CD4-positive, alpha-beta T cell (primary cell): ENCODE measurements at regions not wholly inside any gene's neighbourhood (a gene's known extent, or its start where the extent isn't known, plus 50 kb on each side); places are given as distances from the start of the nearest gene placed in this dataset.

Experiments used
- ATAC-seq: fragments of 200-7000 bp; cut with Tn5 transposase; one replicate; pipeline ENCODE4 v1.10.0; 2022; ENCODE audit warnings: mild to moderate bottlenecking; ENCODE audit not compliant: poor library complexity
- CTCF ChIA-PET: fragments of 350-600 bp; sonication (Branson Sonifier 250); formaldehyde crosslinking; loops from one replicate; lab custom pipeline; 2021; ENCODE audit warnings: antibody characterized with exemption, inconsistent platforms; lab: Charles Lee
- POLR2A ChIA-PET: fragments of 350-600 bp; sonication (Branson Sonifier 250); formaldehyde crosslinking; loops from one replicate; lab custom pipeline; 2021; ENCODE audit warnings: antibody characterized with exemption, inconsistent platforms; lab: Charles Lee
- DNase-seq, 14 experiments: peaks; one replicate each; pipeline ENCODE4 v3.0.0-alpha.2; 2013 to 2020; ENCODE audit warnings: mixed read lengths in 2 of 14
- H3K27ac ChIP-seq, 2 donors: one replicate each; pipeline versions ENCODE4 v1.5.1 to v1.7.0; 2013; ENCODE audit warnings: low read length in 2 of 2, low read depth in 1 of 2, mild to moderate bottlenecking in 1 of 2
- H3K27me3 ChIP-seq, 2 experiments: 1 replicate in 1 of 2; 2 replicates in 1 of 2; pipeline versions ENCODE4 v1.6.1 to v1.7.0; 2013; ENCODE audit warnings: low read length in 2 of 2, control low read depth in 1 of 2, mild to moderate bottlenecking in 1 of 2, moderate library complexity in 1 of 2; ENCODE audit not compliant: insufficient read depth in 2 of 2, control insufficient read depth in 1 of 2
- H3K36me3 ChIP-seq: one replicate; pipeline ENCODE4 v1.6.1; 2013; ENCODE audit warnings: low read length, control low read depth; ENCODE audit not compliant: insufficient read depth
- H3K4me1 ChIP-seq: one replicate; pipeline ENCODE4 v1.6.1; 2013; ENCODE audit warnings: low read length, control low read depth; ENCODE audit not compliant: insufficient read depth
- H3K4me3 ChIP-seq: one replicate; pipeline ENCODE4 v1.5.1; 2013; ENCODE audit warnings: mild to moderate bottlenecking, low read length, moderate library complexity
- H3K9me3 ChIP-seq, 2 experiments: 1 replicate in 1 of 2; 2 replicates in 1 of 2; pipeline versions ENCODE4 v1.6.1 to v1.7.0; 2013; ENCODE audit warnings: low read length in 2 of 2, mild to moderate bottlenecking in 2 of 2, control low read depth in 1 of 2, moderate library complexity in 1 of 2; ENCODE audit not compliant: control insufficient read depth in 1 of 2, insufficient read depth in 1 of 2
- H3K27ac Mint-ChIP-seq: one replicate; pipeline ENCODE4 v1.8.0; 2020; ENCODE audit warnings: mixed read lengths
- H3K27me3 Mint-ChIP-seq: one replicate; pipeline ENCODE4 v1.8.0; 2021; ENCODE audit warnings: mixed read lengths
- H3K36me3 Mint-ChIP-seq: one replicate; pipeline ENCODE4 v1.8.0; 2021; ENCODE audit warnings: low read depth, mixed read lengths
- H3K4me1 Mint-ChIP-seq: one replicate; pipeline ENCODE4 v1.8.0; 2021; ENCODE audit warnings: low read depth, mixed read lengths
- H3K4me3 Mint-ChIP-seq: one replicate; pipeline ENCODE4 v1.8.0; 2020; ENCODE audit warnings: mild to moderate bottlenecking, mixed read lengths
- H3K9me3 Mint-ChIP-seq: one replicate; pipeline ENCODE4 v1.8.0; 2020; ENCODE audit warnings: mixed read lengths
- intact Hi-C, 2 experiments: fragments of 100-400 bp; cut with DNase I in 1 of 2; cut with micrococcal nuclease in 1 of 2; formaldehyde crosslinking; loops; one replicate each; pipeline versions ENCODE4 v1.15.1 to v1.9.0; 2023 to 2025; cut with DNase I, micrococcal nuclease
- TF ChIP-seq, protein P1 (sequence below): fragments of 200-600 bp; IDR thresholded peaks from one replicate; pipeline ENCODE4 v1.8.0; 2022; ENCODE audit warnings: antibody characterized with exemption, mild to moderate bottlenecking

GRCh38 chr12:123089140-123089539 is 61.8 kb downstream of the PITPNM2 start:
- no peak overlapping the region for H3K4me3 Mint-ChIP-seq
- TF ChIP-seq, protein P1, sequence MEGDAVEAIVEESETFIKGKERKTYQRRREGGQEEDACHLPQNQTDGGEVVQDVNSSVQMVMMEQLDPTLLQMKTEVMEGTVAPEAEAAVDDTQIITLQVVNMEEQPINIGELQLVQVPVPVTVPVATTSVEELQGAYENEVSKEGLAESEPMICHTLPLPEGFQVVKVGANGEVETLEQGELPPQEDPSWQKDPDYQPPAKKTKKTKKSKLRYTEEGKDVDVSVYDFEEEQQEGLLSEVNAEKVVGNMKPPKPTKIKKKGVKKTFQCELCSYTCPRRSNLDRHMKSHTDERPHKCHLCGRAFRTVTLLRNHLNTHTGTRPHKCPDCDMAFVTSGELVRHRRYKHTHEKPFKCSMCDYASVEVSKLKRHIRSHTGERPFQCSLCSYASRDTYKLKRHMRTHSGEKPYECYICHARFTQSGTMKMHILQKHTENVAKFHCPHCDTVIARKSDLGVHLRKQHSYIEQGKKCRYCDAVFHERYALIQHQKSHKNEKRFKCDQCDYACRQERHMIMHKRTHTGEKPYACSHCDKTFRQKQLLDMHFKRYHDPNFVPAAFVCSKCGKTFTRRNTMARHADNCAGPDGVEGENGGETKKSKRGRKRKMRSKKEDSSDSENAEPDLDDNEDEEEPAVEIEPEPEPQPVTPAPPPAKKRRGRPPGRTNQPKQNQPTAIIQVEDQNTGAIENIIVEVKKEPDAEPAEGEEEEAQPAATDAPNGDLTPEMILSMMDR: no peak
- intact Hi-C loops: no loop called here
- Histone ChIP-seq H3K27me3 (no peaks in the 10 kb centered on the region), H3K27ac (no peak overlapping the region), H3K4me3 (no peak overlapping the region), H3K9me3 (peaks cover 0 to 3% of the 10 kb centered on the region in 2 experiments), H3K36me3 (no peaks in the 10 kb centered on the region), H3K4me1 (peaks cover 4% of the 10 kb centered on the region)
- ATAC-seq: no peak
- DNase-seq: no peak
- no peaks in the 10 kb centered on the region for H3K27me3 Mint-ChIP-seq
- CTCF ChIA-PET: no interaction called here
- peaks cover 24% of the 10 kb centered on the region for H3K4me1 Mint-ChIP-seq
- H3K9me3 Mint-ChIP-seq: no peaks in the 10 kb centered on the region
- no peak overlapping the region for H3K27ac Mint-ChIP-seq
- H3K36me3 Mint-ChIP-seq: no peaks in the 10 kb centered on the region
- POLR2A ChIA-PET: no interaction called here

DNA sequence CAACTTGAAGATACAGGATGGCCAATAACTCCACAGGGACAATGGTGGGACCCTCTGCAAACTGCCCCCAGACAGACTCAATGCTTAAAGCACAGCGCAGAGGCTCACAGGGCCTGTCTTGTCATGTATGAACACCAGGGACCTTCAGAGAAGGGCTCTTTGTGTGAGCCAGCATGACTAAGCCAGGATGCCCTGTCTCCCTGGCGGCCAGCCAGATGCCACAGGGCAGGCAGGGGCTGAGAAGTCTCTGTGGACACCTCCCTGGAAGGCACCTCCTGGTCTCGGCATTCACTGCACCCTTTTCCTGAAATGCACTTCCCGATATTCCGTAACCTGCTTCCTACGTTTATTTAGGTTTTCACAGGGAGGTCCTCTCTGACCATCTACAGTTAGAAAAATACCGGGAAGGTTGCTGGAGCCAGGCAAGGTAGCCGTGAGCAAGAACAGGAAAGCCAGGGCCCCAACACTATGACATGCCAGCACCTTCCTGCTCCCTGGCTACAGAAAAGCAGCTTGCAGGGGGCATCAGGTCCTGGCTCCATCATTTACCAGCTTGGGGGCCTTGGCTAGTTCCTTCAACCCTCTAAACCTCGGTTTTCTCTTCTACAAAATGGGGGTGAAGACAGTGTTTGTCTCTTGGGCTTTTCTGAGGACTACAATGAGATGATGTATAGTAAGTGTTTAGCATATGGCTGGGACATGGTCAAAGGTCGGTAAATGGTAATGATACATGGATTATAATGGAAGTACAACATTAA is 65.0 kb downstream of the PITPNM2 start:
- ChIA-PET CTCF (no interaction called here), POLR2A (no interaction called here)
- Histone ChIP-seq H3K4me1 (peaks cover 5% of the 10 kb centered on the region), H3K9me3 (peaks cover 0 to 3% of the 10 kb centered on the region in 2 experiments), H3K27ac (no peak overlapping the region), H3K36me3 (no peaks in the 10 kb centered on the region), H3K4me3 (no peak overlapping the region), H3K27me3 (no peaks in the 10 kb centered on the region)
- Mint-ChIP-seq H3K27me3 (no peaks in the 10 kb centered on the region), H3K27ac (peak overlapping the region; percentile 6), H3K9me3 (no peaks in the 10 kb centered on the region), H3K4me1 (peaks cover 41% of the 10 kb centered on the region), H3K4me3 (no peak overlapping the region), H3K36me3 (no peaks in the 10 kb centered on the region)
- intact Hi-C loops: no loop called here
- TF ChIP-seq, protein P1: no peak
- DNase-seq (peak in 2 of 14 experiments; percentile 31 to 41), ATAC-seq (no peak)

DNA sequence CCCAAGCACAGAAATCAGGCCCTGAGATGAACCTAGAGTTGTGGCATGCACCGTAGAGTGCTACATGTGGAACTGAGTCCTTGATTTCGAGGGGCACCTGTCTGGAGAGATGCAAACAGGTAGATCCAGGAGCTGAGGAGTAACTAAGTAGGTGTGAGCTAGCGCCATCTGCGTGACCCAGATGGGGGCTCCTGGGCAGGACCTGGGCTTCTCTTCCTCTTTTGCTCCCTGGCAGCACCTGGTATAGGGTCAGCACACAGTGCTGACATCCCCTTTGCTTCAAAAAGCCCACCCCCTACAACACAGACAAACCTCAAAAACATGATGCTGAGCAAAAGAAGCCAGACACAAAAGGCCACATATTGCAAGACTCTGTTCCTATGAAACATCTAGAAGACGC is 65.8 kb downstream of the PITPNM2 start:
- Histone ChIP-seq H3K4me3 (no peak overlapping the region), H3K36me3 (no peaks in the 10 kb centered on the region), H3K9me3 (no peaks in the 10 kb centered on the region), H3K27ac (no peak overlapping the region), H3K27me3 (no peaks in the 10 kb centered on the region), H3K4me1 (peaks cover 5% of the 10 kb centered on the region)
- DNase-seq (no peak), ATAC-seq (no peak)
- TF ChIP-seq, protein P1: no peak
- Mint-ChIP-seq H3K9me3 (no peaks in the 10 kb centered on the region), H3K36me3 (no peaks in the 10 kb centered on the region), H3K4me1 (peaks cover 41% of the 10 kb centered on the region), H3K27me3 (no peaks in the 10 kb centered on the region), H3K27ac (no peak overlapping the region), H3K4me3 (no peak overlapping the region)
- intact Hi-C loops: no loop called here
- ChIA-PET CTCF (interaction anchor here (0.7 kb wide), 1 partner anchor 41 kb away, joined by 4 read pairs; no protein-coding TSS in a partner anchor), POLR2A (no interaction called here)
